Cardiac fibroblast (primary cell): ENCODE measurements at regions not wholly inside any gene's neighbourhood (a gene's known extent, or its start where the extent isn't known, plus 50 kb on each side); places are given as distances from the start of the nearest gene placed in this dataset.

Experiments used
- DNase-seq, 2 donors: peaks; one replicate each; pipeline versions ENCODE4 v3.0.0 to v3.0.0-alpha.2; 2010; ENCODE audit warnings: low read depth in 2 of 2
- H3K4me3 ChIP-seq, 2 donors: replicated peaks in 1 of 2; 1 replicate in 1 of 2; 2 replicates in 1 of 2; pipeline ENCODE4 v1.5.1; 2011; ENCODE audit warnings: low read depth in 2 of 2, low read length in 2 of 2, mild to moderate bottlenecking in 2 of 2, moderate library complexity in 1 of 2
- TF ChIP-seq, protein P1 (sequence below): IDR thresholded peaks from one replicate; pipeline ENCODE4 v1.5.1; 2011; ENCODE audit warnings: low read depth, mild to moderate bottlenecking, low read length, inconsistent platforms

GRCh38 chr2:226661789-226662545, 137.7 kb downstream of the IRS1 start:
- H3K4me3 ChIP-seq = no peak overlapping the region
- TF ChIP-seq, protein P1, sequence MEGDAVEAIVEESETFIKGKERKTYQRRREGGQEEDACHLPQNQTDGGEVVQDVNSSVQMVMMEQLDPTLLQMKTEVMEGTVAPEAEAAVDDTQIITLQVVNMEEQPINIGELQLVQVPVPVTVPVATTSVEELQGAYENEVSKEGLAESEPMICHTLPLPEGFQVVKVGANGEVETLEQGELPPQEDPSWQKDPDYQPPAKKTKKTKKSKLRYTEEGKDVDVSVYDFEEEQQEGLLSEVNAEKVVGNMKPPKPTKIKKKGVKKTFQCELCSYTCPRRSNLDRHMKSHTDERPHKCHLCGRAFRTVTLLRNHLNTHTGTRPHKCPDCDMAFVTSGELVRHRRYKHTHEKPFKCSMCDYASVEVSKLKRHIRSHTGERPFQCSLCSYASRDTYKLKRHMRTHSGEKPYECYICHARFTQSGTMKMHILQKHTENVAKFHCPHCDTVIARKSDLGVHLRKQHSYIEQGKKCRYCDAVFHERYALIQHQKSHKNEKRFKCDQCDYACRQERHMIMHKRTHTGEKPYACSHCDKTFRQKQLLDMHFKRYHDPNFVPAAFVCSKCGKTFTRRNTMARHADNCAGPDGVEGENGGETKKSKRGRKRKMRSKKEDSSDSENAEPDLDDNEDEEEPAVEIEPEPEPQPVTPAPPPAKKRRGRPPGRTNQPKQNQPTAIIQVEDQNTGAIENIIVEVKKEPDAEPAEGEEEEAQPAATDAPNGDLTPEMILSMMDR = no peak
- peak; percentile 98 to 99 for DNase-seq

GRCh38 chr2:226660526-226660925, 139.1 kb downstream of the IRS1 start:
- no peak overlapping the region for H3K4me3 ChIP-seq
- TF ChIP-seq, protein P1 = no peak
- peak; percentile 98 for DNase-seq

GRCh38 chr2:226660124-226660523, 139.5 kb downstream of the IRS1 start:
- TF ChIP-seq, protein P1 = no peak
- no peak for DNase-seq
- no peak overlapping the region for H3K4me3 ChIP-seq

GRCh38 chr2:226659410-226659809, 140.2 kb downstream of the IRS1 start:
- no peak overlapping the region for H3K4me3 ChIP-seq
- TF ChIP-seq, protein P1 = no peak

GRCh38 chr2:226658555-226658954, 141.1 kb downstream of the IRS1 start:
- no peak overlapping the region for H3K4me3 ChIP-seq
- DNase-seq = no peak
- TF ChIP-seq, protein P1 = no peak

More at GRCh38 chr2:226659410-226659809, 140.2 kb downstream of the IRS1 start:
- no peak for DNase-seq

DNA sequence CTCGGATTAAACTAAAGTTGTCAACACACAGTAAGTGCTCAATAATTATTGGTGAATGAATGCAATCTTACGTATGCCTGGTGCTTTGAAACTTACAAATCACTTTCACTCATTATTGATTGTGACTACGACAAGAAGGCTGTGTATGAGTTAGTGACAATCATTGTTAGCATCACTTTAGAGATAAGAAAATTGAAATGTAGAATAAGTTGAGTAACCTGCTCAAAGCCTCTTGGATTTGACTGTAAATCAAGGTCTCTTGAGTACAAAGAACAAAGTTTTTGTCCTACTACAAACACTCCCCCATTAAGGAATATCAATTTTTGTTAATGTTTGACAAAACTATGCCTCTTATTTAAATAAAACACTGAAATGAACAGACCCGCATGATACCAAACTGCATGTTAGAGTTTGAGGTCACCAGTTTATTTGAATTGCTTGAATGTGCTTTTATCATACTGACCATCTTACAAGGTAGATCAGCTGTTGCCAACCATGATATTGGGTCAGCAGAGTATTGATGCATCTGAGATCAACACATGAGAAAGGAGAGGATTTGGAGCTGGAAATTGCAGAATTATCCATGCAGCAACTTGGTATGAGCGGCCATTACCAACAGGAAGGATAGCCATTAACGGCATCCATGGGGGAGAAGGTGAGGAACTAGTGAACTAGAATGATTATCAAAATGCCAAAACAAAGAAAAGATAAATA, 142.1 kb downstream of the IRS1 start:
- H3K4me3 ChIP-seq = no peak overlapping the region
- no peak for DNase-seq
- TF ChIP-seq, protein P1 = no peak
